OCI-LY1 (cell line): ENCODE measurements at regions not wholly inside any gene's neighbourhood (a gene's known extent, or its start where the extent isn't known, plus 50 kb on each side); places are given as distances from the start of the nearest gene placed in this dataset.

Experiments
- EZH2 ChIP-seq: fragments of 200-600 bp; sonication (generic), shearing (Covaris generic); IDR thresholded peaks from 2 replicates; pipeline ENCODE4 v1.8.0; 2017; ENCODE audit warnings: borderline replicate concordance, mixed run types, mild to moderate bottlenecking, antibody characterized with exemption, low read length, moderate library complexity, mixed read lengths
- TF ChIP-seq, protein P1 (sequence below): fragments of 200-600 bp; sonication (generic), shearing (Covaris generic); IDR thresholded peaks from 2 replicates; pipeline ENCODE4 v1.5.1; 2017; ENCODE audit warnings: mild to moderate bottlenecking, antibody characterized with exemption, low read length, moderate library complexity, mixed read lengths

DNA sequence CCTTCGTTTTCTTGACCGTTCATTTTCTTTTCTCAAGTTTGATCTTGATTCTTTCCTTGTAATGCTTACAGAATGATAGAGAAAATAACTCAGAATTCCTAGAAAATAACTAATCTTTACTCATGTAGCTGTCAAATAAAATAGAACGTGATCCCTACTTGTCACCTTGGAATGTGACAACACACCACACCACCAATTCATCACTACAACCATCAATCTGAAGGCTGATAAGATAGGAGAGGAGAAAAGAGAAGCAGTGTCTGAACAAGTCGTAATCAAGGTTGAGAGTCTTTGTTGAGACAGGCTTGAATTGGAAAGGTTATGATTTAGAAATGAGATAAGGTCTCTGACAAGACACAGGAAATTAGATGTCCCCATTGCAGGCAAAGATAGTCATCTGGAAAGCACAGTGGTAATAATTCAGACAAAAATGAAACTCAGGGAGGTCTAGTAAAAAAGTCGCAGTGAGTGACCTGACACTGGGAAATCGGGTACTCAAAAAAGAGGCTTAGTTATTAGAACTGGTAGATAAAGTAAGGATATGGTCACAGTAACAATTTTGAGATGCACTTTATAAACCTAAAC is 456.2 kb downstream of the FAT4 start:
- TF ChIP-seq, protein P1, sequence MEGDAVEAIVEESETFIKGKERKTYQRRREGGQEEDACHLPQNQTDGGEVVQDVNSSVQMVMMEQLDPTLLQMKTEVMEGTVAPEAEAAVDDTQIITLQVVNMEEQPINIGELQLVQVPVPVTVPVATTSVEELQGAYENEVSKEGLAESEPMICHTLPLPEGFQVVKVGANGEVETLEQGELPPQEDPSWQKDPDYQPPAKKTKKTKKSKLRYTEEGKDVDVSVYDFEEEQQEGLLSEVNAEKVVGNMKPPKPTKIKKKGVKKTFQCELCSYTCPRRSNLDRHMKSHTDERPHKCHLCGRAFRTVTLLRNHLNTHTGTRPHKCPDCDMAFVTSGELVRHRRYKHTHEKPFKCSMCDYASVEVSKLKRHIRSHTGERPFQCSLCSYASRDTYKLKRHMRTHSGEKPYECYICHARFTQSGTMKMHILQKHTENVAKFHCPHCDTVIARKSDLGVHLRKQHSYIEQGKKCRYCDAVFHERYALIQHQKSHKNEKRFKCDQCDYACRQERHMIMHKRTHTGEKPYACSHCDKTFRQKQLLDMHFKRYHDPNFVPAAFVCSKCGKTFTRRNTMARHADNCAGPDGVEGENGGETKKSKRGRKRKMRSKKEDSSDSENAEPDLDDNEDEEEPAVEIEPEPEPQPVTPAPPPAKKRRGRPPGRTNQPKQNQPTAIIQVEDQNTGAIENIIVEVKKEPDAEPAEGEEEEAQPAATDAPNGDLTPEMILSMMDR = no peak
- no peak for TF ChIP-seq EZH2
